IMR-90 (cell line): ENCODE measurements at regions not wholly inside any gene's neighbourhood (a gene's known extent, or its start where the extent isn't known, plus 50 kb on each side); places are given as distances from the start of the nearest gene placed in this dataset.

Experiments
- ATAC-seq: fragments of 200-7000 bp; cut with Tn5 transposase; 2 replicates; pipeline ENCODE4 v1.9.1; 2020; ENCODE audit warnings: low read depth, mild to moderate bottlenecking, moderate library complexity
- BruUV-seq: library from RNA; stranded (reverse); fragments of 400-500 nt; replicated peaks from 2 replicates; lab custom pipeline; 2021; lab: Mats Ljungman, UMichigan
- CTCF ChIA-PET: fragments of 300-600 bp; formaldehyde crosslinking; extraction: SDS; loops from one replicate; lab custom pipeline; 2021; ENCODE audit warnings: antibody characterized with exemption; lab: Yijun Ruan, JAX
- POLR2A ChIA-PET: fragments of 300-600 bp; sonication (Branson Sonifier 250); formaldehyde crosslinking; loops from one replicate; lab custom pipeline; 2022; ENCODE audit warnings: antibody characterized with exemption; ENCODE audit not compliant: unreplicated experiment; lab: Charles Lee
- DNase-seq: peaks from one replicate; pipeline ENCODE4 v3.0.0; 2013
- H2AFZ ChIP-seq: replicated peaks from 2 replicates; pipeline ENCODE3; 2013; ENCODE audit warnings: low read length, mild to moderate bottlenecking; ENCODE audit not compliant: poor library complexity
- H2AK5ac ChIP-seq: 2 replicates; pipeline ENCODE4 v1.6.1; 2013; ENCODE audit warnings: low read depth, low read length, inconsistent platforms
- H2AK9ac ChIP-seq: replicated peaks from 2 replicates; pipeline ENCODE3; 2013; ENCODE audit warnings: mild to moderate bottlenecking, low read depth, low read length, moderate library complexity; ENCODE audit not compliant: poor library complexity
- H2BK120ac ChIP-seq: 2 replicates; pipeline ENCODE4 v1.6.1; 2013; ENCODE audit warnings: low read depth, low read length, inconsistent platforms
- H2BK15ac ChIP-seq: 3 replicates; pipeline ENCODE4 v1.6.1; 2013; ENCODE audit warnings: low read depth, low read length, inconsistent platforms
- H2BK20ac ChIP-seq: 2 replicates; pipeline ENCODE4 v1.6.1; 2013; ENCODE audit warnings: low read depth, mild to moderate bottlenecking, inconsistent platforms, low read length, moderate library complexity
- H2BK5ac ChIP-seq: 2 replicates; pipeline ENCODE4 v1.6.1; 2013; ENCODE audit warnings: mild to moderate bottlenecking, low read depth, low read length, inconsistent platforms; ENCODE audit not compliant: poor library complexity, severe bottlenecking
- H3K14ac ChIP-seq: replicated peaks from 2 replicates; pipeline ENCODE4 v1.6.1; 2013; ENCODE audit warnings: low read depth, low read length, inconsistent platforms
- H3K18ac ChIP-seq: 2 replicates; pipeline ENCODE4 v1.6.1; 2013; ENCODE audit warnings: low read depth, low read length, control low read depth
- H3K23ac ChIP-seq: 2 replicates; pipeline ENCODE4 v1.6.1; 2013; ENCODE audit warnings: low read depth, low read length, inconsistent platforms
- H3K27ac ChIP-seq: 2 replicates; pipeline ENCODE4 v1.5.1; 2013; ENCODE audit warnings: mild to moderate bottlenecking, control low read depth, low read length; ENCODE audit not compliant: insufficient read depth
- H3K27me3 ChIP-seq: 2 replicates; pipeline ENCODE4 v1.6.1; 2013; ENCODE audit warnings: low read length; ENCODE audit not compliant: control insufficient read depth, insufficient read depth
- H3K36me3 ChIP-seq: 2 replicates; pipeline ENCODE4 v1.6.1; 2013; ENCODE audit warnings: low read length, mixed read lengths; ENCODE audit not compliant: control insufficient read depth, insufficient read depth
- H3K4ac ChIP-seq: 2 replicates; pipeline ENCODE4 v1.6.1; 2013; ENCODE audit warnings: low read depth, low read length, inconsistent platforms
- H3K4me1 ChIP-seq: 2 replicates; pipeline ENCODE4 v1.6.1; 2013; ENCODE audit warnings: low read length, mixed read lengths; ENCODE audit not compliant: control insufficient read depth, insufficient read depth
- H3K4me2 ChIP-seq: 2 replicates; pipeline ENCODE4 v1.6.1; 2013; ENCODE audit warnings: low read depth, mild to moderate bottlenecking, control low read depth, low read length, moderate library complexity
- H3K4me3 ChIP-seq: 2 replicates; pipeline ENCODE4 v1.5.1; 2013; ENCODE audit warnings: low read depth, mild to moderate bottlenecking, control low read depth, low read length, moderate library complexity; ENCODE audit not compliant: insufficient read depth
- H3K56ac ChIP-seq: 2 replicates; pipeline ENCODE4 v1.6.1; 2013; ENCODE audit warnings: low read length, inconsistent platforms; ENCODE audit not compliant: insufficient read depth; ENCODE audit errors: extremely low read depth
- H3K79me1 ChIP-seq, 2 experiments: 2 replicates each; pipeline ENCODE4 v1.6.1; 2013; ENCODE audit warnings: low read length in 2 of 2, inconsistent platforms in 1 of 2, low read depth in 1 of 2
- H3K9ac ChIP-seq: 2 replicates; pipeline ENCODE4 v1.6.1; 2013; ENCODE audit warnings: low read depth, low read length, control low read depth
- H3K9me1 ChIP-seq: 2 replicates; pipeline ENCODE4 v1.6.1; 2013; ENCODE audit warnings: low read length, inconsistent platforms; ENCODE audit not compliant: insufficient read depth
- H3K9me3 ChIP-seq: 2 replicates; pipeline ENCODE4 v1.6.1; 2013; ENCODE audit warnings: low read length; ENCODE audit not compliant: control insufficient read depth, insufficient read depth
- H4K20me1 ChIP-seq: 2 replicates; pipeline ENCODE4 v1.6.1; 2013; ENCODE audit warnings: low read length, inconsistent platforms; ENCODE audit not compliant: insufficient read depth
- H4K5ac ChIP-seq: 2 replicates; pipeline ENCODE4 v1.6.1; 2013; ENCODE audit warnings: mild to moderate bottlenecking, low read depth, low read length, control low read depth
- H4K8ac ChIP-seq, 2 experiments: 2 replicates each; pipeline ENCODE4 v1.6.1; 2013; ENCODE audit warnings: low read depth in 2 of 2, low read length in 2 of 2, control low read depth in 1 of 2, inconsistent platforms in 1 of 2
- H4K91ac ChIP-seq: 2 replicates; pipeline ENCODE4 v1.6.1; 2013; ENCODE audit warnings: low read depth, low read length, inconsistent platforms; ENCODE audit not compliant: insufficient read depth
- BHLHE40 ChIP-seq: fragments of 150-350 bp; IDR thresholded peaks from 2 replicates; pipeline ENCODE4 v1.6.1; 2016; ENCODE audit warnings: mild to moderate bottlenecking, low read depth, low read length
- CEBPB ChIP-seq: IDR thresholded peaks from 2 replicates; pipeline ENCODE4 v1.6.1; 2012; ENCODE audit warnings: low read depth, low read length, improper control_type of control experiment
- CHD1 ChIP-seq: IDR thresholded peaks from 2 replicates; pipeline ENCODE4 v1.6.1; 2012; ENCODE audit warnings: low read depth, low read length, improper control_type of control experiment
- FOS ChIP-seq: fragments of 150-350 bp; IDR thresholded peaks from 2 replicates; pipeline ENCODE4 v1.6.1; 2016; ENCODE audit warnings: low read depth, low read length
- MAFK ChIP-seq: IDR thresholded peaks from 2 replicates; pipeline ENCODE4 v1.6.1; 2012; ENCODE audit warnings: low read depth, low read length, improper control_type of control experiment
- MAZ ChIP-seq: IDR thresholded peaks from 2 replicates; pipeline ENCODE4 v1.6.1; 2012; ENCODE audit warnings: low read depth, mild to moderate bottlenecking, low read length, improper control_type of control experiment, moderate library complexity, borderline replicate concordance
- MXI1 ChIP-seq: IDR thresholded peaks from 2 replicates; pipeline ENCODE4 v1.6.1; 2012; ENCODE audit warnings: low read depth, mild to moderate bottlenecking, low read length, moderate library complexity, borderline replicate concordance
- NFE2L2 ChIP-seq: fragments of 150-350 bp; IDR thresholded peaks from 2 replicates; pipeline ENCODE4 v1.6.1; 2016; ENCODE audit warnings: low read depth, mild to moderate bottlenecking, low read length
- POLR2A ChIP-seq: IDR thresholded peaks from 2 replicates; pipeline ENCODE4 v1.6.1; 2012; ENCODE audit warnings: mild to moderate bottlenecking, low read depth, low read length
- RAD21 ChIP-seq: IDR thresholded peaks from 2 replicates; pipeline ENCODE4 v1.6.1; 2012; ENCODE audit warnings: low read length, improper control_type of control experiment
- RCOR1 ChIP-seq: IDR thresholded peaks from 2 replicates; pipeline ENCODE4 v1.6.1; 2012; ENCODE audit warnings: mild to moderate bottlenecking, low read length, improper control_type of control experiment; ENCODE audit not compliant: insufficient replicate concordance
- RFX5 ChIP-seq: IDR thresholded peaks from 2 replicates; pipeline ENCODE4 v1.8.0; 2012; ENCODE audit warnings: low read depth, mild to moderate bottlenecking, low read length, moderate library complexity
- SMC3 ChIP-seq: fragments of 150-350 bp; IDR thresholded peaks from 2 replicates; pipeline ENCODE4 v1.6.1; 2016; ENCODE audit warnings: low read depth, mild to moderate bottlenecking, antibody characterized with exemption, low read length, moderate library complexity
- WGBS, 2 experiments: methylation state at CpG; one replicate each; pipeline versions ENCODE4 v1.1.5 to v1.1.7; 2013; ENCODE audit warnings: missing lambda C conversion rate in 2 of 2; ENCODE audit not compliant: insufficient read length in 1 of 2; ENCODE audit errors: extremely low coverage in 2 of 2; 5-methylcytosine and 5-hydroxymethylcytosine counted together
- dilution Hi-C: fragments of 300-500 bp; cut with HindIII; formaldehyde crosslinking; loops from one replicate; pipeline ENCODE4 v1.14.3; 2018; ENCODE audit warnings: low sequenced_read_pairs; ENCODE audit not compliant: unreplicated experiment
- in situ Hi-C: fragments of 300-500 bp; cut with MboI; formaldehyde crosslinking; loops from 3 replicates; pipeline ENCODE4 v1.14.3; 2019; ENCODE audit warnings: low sequenced_read_pairs, inconsistent platforms, mixed read lengths
- intact Hi-C: fragments of 100-400 bp; cut with micrococcal nuclease; formaldehyde crosslinking; loops from 2 replicates; pipeline ENCODE4 v1.10.0; 2022
- TF ChIP-seq, protein P1 (sequence below): fragments of 150-350 bp; IDR thresholded peaks from 2 replicates; pipeline ENCODE4 v1.6.1; 2017; ENCODE audit warnings: mild to moderate bottlenecking, antibody characterized with exemption, low read length, low read depth
- TF ChIP-seq, protein P2 (sequence below): fragments of 150-350 bp; IDR thresholded peaks from 2 replicates; pipeline ENCODE4 v1.6.1; 2016; ENCODE audit warnings: low read depth, mild to moderate bottlenecking, low read length, moderate library complexity, borderline replicate concordance
- TF ChIP-seq, protein P3 (sequence below): conservative IDR thresholded peaks from 2 replicates; pipeline ENCODE4 v1.5.1; 2012; ENCODE audit warnings: mild to moderate bottlenecking, low read depth, low read length, improper control_type of control experiment

DNA sequence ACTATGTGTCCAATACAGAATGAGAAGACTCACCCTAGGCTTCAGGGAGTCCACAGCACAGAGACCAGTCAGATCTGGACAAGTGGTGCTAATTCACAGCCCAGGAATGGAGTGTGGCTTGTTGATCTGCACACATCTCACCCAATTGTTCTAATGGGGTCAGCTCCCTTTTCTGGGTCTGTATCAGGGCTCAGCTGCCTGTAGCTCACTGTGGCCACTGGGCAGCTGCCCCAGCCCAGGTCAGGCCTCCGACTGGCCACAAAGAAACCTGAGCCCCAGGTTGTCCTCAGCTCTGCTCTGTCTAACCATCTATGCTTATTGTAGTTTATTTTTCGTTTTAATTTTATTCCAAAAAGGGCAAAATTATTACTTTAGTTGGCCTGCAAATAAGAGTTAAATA, 202.3 kb upstream of the RAB6C start:
- no peak overlapping the region for H4K8ac ChIP-seq
- no peaks in the 10 kb centered on the region for H3K27me3 ChIP-seq
- H3K18ac ChIP-seq = no peak overlapping the region
- no peak overlapping the region for H2BK5ac ChIP-seq
- no peak overlapping the region for H3K4me2 ChIP-seq
- H2BK20ac ChIP-seq = no peak overlapping the region
- H2AFZ ChIP-seq = no peak overlapping the region
- H3K9me1 ChIP-seq = no peaks in the 10 kb centered on the region; the same call in 1 of the 2 replicates
- DNase-seq (no peak), ATAC-seq (no peak)
- no peak overlapping the region for H3K4ac ChIP-seq
- H3K56ac ChIP-seq = no peak overlapping the region
- POLR2A ChIA-PET = no interaction called here
- H3K9me3 ChIP-seq = no peaks in the 10 kb centered on the region
- TF ChIP-seq, protein P1, sequence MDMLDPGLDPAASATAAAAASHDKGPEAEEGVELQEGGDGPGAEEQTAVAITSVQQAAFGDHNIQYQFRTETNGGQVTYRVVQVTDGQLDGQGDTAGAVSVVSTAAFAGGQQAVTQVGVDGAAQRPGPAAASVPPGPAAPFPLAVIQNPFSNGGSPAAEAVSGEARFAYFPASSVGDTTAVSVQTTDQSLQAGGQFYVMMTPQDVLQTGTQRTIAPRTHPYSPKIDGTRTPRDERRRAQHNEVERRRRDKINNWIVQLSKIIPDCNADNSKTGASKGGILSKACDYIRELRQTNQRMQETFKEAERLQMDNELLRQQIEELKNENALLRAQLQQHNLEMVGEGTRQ = no peak
- TF ChIP-seq MXI1 = no peak
- no peak for TF ChIP-seq RCOR1
- TF ChIP-seq CHD1 = no peak
- no peak for TF ChIP-seq POLR2A
- TF ChIP-seq, protein P2, sequence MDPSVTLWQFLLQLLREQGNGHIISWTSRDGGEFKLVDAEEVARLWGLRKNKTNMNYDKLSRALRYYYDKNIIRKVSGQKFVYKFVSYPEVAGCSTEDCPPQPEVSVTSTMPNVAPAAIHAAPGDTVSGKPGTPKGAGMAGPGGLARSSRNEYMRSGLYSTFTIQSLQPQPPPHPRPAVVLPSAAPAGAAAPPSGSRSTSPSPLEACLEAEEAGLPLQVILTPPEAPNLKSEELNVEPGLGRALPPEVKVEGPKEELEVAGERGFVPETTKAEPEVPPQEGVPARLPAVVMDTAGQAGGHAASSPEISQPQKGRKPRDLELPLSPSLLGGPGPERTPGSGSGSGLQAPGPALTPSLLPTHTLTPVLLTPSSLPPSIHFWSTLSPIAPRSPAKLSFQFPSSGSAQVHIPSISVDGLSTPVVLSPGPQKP = no peak
- TF ChIP-seq NFE2L2 = no peak
- TF ChIP-seq, protein P3, sequence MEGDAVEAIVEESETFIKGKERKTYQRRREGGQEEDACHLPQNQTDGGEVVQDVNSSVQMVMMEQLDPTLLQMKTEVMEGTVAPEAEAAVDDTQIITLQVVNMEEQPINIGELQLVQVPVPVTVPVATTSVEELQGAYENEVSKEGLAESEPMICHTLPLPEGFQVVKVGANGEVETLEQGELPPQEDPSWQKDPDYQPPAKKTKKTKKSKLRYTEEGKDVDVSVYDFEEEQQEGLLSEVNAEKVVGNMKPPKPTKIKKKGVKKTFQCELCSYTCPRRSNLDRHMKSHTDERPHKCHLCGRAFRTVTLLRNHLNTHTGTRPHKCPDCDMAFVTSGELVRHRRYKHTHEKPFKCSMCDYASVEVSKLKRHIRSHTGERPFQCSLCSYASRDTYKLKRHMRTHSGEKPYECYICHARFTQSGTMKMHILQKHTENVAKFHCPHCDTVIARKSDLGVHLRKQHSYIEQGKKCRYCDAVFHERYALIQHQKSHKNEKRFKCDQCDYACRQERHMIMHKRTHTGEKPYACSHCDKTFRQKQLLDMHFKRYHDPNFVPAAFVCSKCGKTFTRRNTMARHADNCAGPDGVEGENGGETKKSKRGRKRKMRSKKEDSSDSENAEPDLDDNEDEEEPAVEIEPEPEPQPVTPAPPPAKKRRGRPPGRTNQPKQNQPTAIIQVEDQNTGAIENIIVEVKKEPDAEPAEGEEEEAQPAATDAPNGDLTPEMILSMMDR = no peak
- no peak for TF ChIP-seq RFX5
- no peak for TF ChIP-seq RAD21
- no peak for TF ChIP-seq MAFK
- no peak for TF ChIP-seq SMC3
- TF ChIP-seq MAZ = no peak
- TF ChIP-seq CEBPB = no peak
- no peak for TF ChIP-seq BHLHE40
- TF ChIP-seq FOS = no peak
- intact Hi-C loops (no loop called here), dilution Hi-C loops (no loop called here), in situ Hi-C loops (no loop called here)
- H2BK120ac ChIP-seq = no peak overlapping the region
- H3K14ac ChIP-seq = no peak overlapping the region
- no CpG with 5 or more reads among the region's 2 CpGs for WGBS, 2 experiments
- CTCF ChIA-PET = no interaction called here
- H3K79me1 ChIP-seq = no peaks in the 10 kb centered on the region
- no peaks in the 10 kb centered on the region for H3K36me3 ChIP-seq
- no peak overlapping the region for H4K5ac ChIP-seq
- no peak overlapping the region for H3K9ac ChIP-seq
- H3K23ac ChIP-seq = no peak overlapping the region
- no peak overlapping the region for H3K27ac ChIP-seq
- no peak overlapping the region for H2AK9ac ChIP-seq
- no peaks in the 10 kb centered on the region for H3K4me1 ChIP-seq
- BruUV-seq = no TSS peak
- H4K20me1 ChIP-seq = no peaks in the 10 kb centered on the region
- H4K91ac ChIP-seq = no peak overlapping the region
- H3K4me3 ChIP-seq = no peak overlapping the region
- H2AK5ac ChIP-seq = no peak overlapping the region
- no peak overlapping the region for H2BK15ac ChIP-seq
